ENCODE measurements at regions not wholly inside any gene's neighbourhood (a gene's known extent, or its start where the extent isn't known, plus 50 kb on each side); places are given as distances from the start of the nearest gene placed in this dataset.

DNA sequence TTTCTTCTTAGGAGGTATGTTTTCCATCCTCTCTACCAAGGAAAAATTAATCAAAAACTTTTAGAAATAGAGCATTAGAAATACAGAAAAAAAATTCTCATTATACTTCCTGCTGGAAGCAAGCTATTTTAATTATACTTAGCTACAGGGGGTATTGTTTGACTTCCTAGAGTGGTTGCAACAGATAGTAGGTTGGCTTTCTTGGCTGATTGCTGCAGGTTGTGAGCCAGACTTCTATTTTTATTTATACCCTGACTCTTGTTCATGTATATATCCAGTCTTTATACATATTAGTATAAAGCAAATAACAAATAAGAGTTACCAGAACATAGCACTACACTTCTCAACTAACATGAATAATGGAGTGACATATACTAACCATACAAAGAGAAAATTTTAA lies 460.8 kb upstream of the REG3G start:
- no peak for TF ChIP-seq ZNF850 (CRISPR knock-in tag; conservative IDR thresholded peaks at IDR 0.05)
- TF ChIP-seq ZBTB37 (CRISPR knock-in tag; IDR thresholded peaks at IDR 0.05) = no peak
- TF ChIP-seq CHCHD3 (CRISPR knock-in tag; IDR thresholded peaks at IDR 0.05) = no peak
- no peak for TF ChIP-seq ZBED4 (CRISPR knock-in tag; IDR thresholded peaks at IDR 0.05; ENCODE audit: borderline replicate concordance)
- no peak for TF ChIP-seq ZSCAN31 (CRISPR knock-in tag; IDR thresholded peaks at IDR 0.05; ENCODE audit: low read depth)
- no peak for TF ChIP-seq IKZF4 (CRISPR knock-in tag; IDR thresholded peaks at IDR 0.05; ENCODE audit: borderline replicate concordance, low read depth, not compliant biosample characterization)
- CTCF ChIA-PET (ENCODE audit: low intra/inter-chr PET ratio, low total read pairs) = no interaction called here
- no peak overlapping the region for H3K4me2 ChIP-seq (ENCODE audit: low read depth, low read length)

More for the DNA sequence above, 460.8 kb upstream of the REG3G start:
- Histone ChIP-seq H2AFZ (ENCODE audit: low read length) (no peak overlapping the region), H3K4me1 (ENCODE audit: insufficient read depth, low read length) (no peaks in the 10 kb centered on the region), H3K79me2 (ENCODE audit: insufficient read depth, low read length) (no peaks in the 10 kb centered on the region), H3K9ac (ENCODE audit: insufficient read depth, low read depth, low read length) (no peak overlapping the region), H3K4me3 (replicated peaks in 1 of 3; ENCODE audit: insufficient read depth in 1 of 3, low read depth in 2 of 3, low read length in 3 of 3) (no peak overlapping the region), H4K20me1 (ENCODE audit: insufficient read depth, low read length) (no peaks in the 10 kb centered on the region), H3K27ac (ENCODE audit: extremely low read length, insufficient read depth, low read length) (no peak overlapping the region), H3K27me3 (ENCODE audit: control insufficient read depth in 1 of 2, insufficient read depth in 2 of 2, low read length in 2 of 2) (peaks cover 0 to 22% of the 10 kb centered on the region in 2 experiments; a peak in 1 of 5 replicates), H3K9me3 (ENCODE audit: low read length) (no peaks in the 10 kb centered on the region), H3K36me3 (replicated peaks in 1 of 2; ENCODE audit: control insufficient read depth in 1 of 2, insufficient read depth in 2 of 2, low read length in 2 of 2) (no peaks in the 10 kb centered on the region)
- FAIRE-seq = no peak
- POLR2A ChIA-PET = no interaction called here
- intact Hi-C loops (cut with micrococcal nuclease; ENCODE audit: unreplicated experiment) (no loop called here), in situ Hi-C loops (cut with HindIII; ENCODE audit: extremely low pct_ligation_motif_present, low pct_unique_long_range_greater_than_20kb) (no loop called here)
- no TSS peak for BruUV-seq (replicated peaks)
- no peak for DNase-seq (ENCODE audit: low spot score)
- ATAC-seq = no peak

Data from HepG2 (cell line).